ENCODE measurements at regions not wholly inside any gene's neighbourhood (a gene's known extent, or its start where the extent isn't known, plus 50 kb on each side); places are given as distances from the start of the nearest gene placed in this dataset.

GRCh38 chr4:113849771-113850170 is 88.2 kb upstream of the CAMK2D start:
- no peak for DNase-seq

- DNase-seq = no peak
Observed at GRCh38 chr4:113847710-113848109, 86.2 kb upstream of the CAMK2D start.

- no peak for DNase-seq
Observed at GRCh38 chr4:113846433-113846832, 84.9 kb upstream of the CAMK2D start.

GRCh38 chr4:113845138-113845537 is 83.6 kb upstream of the CAMK2D start:
- no peak for DNase-seq

GRCh38 chr4:113844369-113844768 is 82.8 kb upstream of the CAMK2D start:
- no peak for DNase-seq

- DNase-seq = no peak
Observed at GRCh38 chr4:113840861-113841260, 79.3 kb upstream of the CAMK2D start.

GRCh38 chr4:113838460-113838859 is 76.9 kb upstream of the CAMK2D start:
- peak; percentile 44 to 61 for DNase-seq

- peak; percentile 83 to 93 for DNase-seq
Observed at GRCh38 chr4:113837397-113837796, 75.9 kb upstream of the CAMK2D start.

- DNase-seq = no peak
Observed at GRCh38 chr4:113835005-113835404, 73.5 kb upstream of the CAMK2D start.

- no peak for DNase-seq
Observed at GRCh38 chr4:113834298-113834697, 72.8 kb upstream of the CAMK2D start.

GRCh38 chr4:113832803-113833202 is 71.3 kb upstream of the CAMK2D start:
- DNase-seq = peak; percentile 28 to 60

- no peak for DNase-seq
Observed at GRCh38 chr4:113831457-113831856, 69.9 kb upstream of the CAMK2D start.

GRCh38 chr4:113828702-113829101 is 67.2 kb upstream of the CAMK2D start:
- DNase-seq = no peak

GRCh38 chr4:113827285-113827684 is 65.7 kb upstream of the CAMK2D start:
- no peak for DNase-seq

- DNase-seq = no peak
Observed at GRCh38 chr4:113826421-113826820, 64.9 kb upstream of the CAMK2D start.

- peak; percentile 29 to 57 for DNase-seq
Observed at GRCh38 chr4:113825272-113825671, 63.7 kb upstream of the CAMK2D start.

GRCh38 chr4:113824396-113824795 is 62.9 kb upstream of the CAMK2D start:
- peak; percentile 35 to 41 for DNase-seq

- peak; percentile 81 to 82 for DNase-seq
Observed at GRCh38 chr4:113823291-113823659, 61.7 kb upstream of the CAMK2D start.

- DNase-seq = peak; percentile 22 to 37
Observed at GRCh38 chr4:113822555-113823290, 61.2 kb upstream of the CAMK2D start.

- DNase-seq = no peak
Observed at GRCh38 chr4:113821856-113822255, 60.3 kb upstream of the CAMK2D start.

GRCh38 chr4:113820108-113820507 is 58.6 kb upstream of the CAMK2D start:
- DNase-seq = no peak

- peak; percentile 90 to 95 for DNase-seq
Observed at GRCh38 chr4:113815826-113816225, 54.3 kb upstream of the CAMK2D start.

- DNase-seq = peak; percentile 73 to 92
Observed at GRCh38 chr4:113811359-113811758, 49.8 kb upstream of the CAMK2D start.
